Gastrocnemius medialis (tissue), 4 donors: ENCODE measurements at regions not wholly inside any gene's neighbourhood (a gene's known extent, or its start where the extent isn't known, plus 50 kb on each side); places are given as distances from the start of the nearest gene placed in this dataset.

Source experiments
- POLR2A ChIP-seq, 2 donors: fragments of 450-650 bp; IDR thresholded peaks; one replicate each; pipeline ENCODE4 v1.6.1; 2017; ENCODE audit warnings: antibody characterized with exemption in 2 of 2, mild to moderate bottlenecking in 2 of 2, moderate library complexity in 2 of 2
- TF ChIP-seq, protein P1 (sequence below), 5 experiments: fragments of 450-650 bp in 3 of 5; fragments of 200-600 bp in 2 of 5; sonication (generic) in 2 of 5; IDR thresholded peaks in 4 of 5; conservative IDR thresholded peaks in 1 of 5; 1 replicate in 4 of 5; 2 replicates in 1 of 5; pipeline ENCODE4 v1.5.1; 2016 to 2019; ENCODE audit warnings: antibody characterized with exemption in 5 of 5, mild to moderate bottlenecking in 3 of 5, moderate library complexity in 3 of 5

- no peak for TF ChIP-seq POLR2A (IDR thresholded peaks at IDR 0.05)
- TF ChIP-seq, protein P1, sequence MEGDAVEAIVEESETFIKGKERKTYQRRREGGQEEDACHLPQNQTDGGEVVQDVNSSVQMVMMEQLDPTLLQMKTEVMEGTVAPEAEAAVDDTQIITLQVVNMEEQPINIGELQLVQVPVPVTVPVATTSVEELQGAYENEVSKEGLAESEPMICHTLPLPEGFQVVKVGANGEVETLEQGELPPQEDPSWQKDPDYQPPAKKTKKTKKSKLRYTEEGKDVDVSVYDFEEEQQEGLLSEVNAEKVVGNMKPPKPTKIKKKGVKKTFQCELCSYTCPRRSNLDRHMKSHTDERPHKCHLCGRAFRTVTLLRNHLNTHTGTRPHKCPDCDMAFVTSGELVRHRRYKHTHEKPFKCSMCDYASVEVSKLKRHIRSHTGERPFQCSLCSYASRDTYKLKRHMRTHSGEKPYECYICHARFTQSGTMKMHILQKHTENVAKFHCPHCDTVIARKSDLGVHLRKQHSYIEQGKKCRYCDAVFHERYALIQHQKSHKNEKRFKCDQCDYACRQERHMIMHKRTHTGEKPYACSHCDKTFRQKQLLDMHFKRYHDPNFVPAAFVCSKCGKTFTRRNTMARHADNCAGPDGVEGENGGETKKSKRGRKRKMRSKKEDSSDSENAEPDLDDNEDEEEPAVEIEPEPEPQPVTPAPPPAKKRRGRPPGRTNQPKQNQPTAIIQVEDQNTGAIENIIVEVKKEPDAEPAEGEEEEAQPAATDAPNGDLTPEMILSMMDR (IDR thresholded peaks at IDR 0.05 in 4 of 5, conservative IDR thresholded peaks at IDR 0.05 in 1 of 5) = no peak
Measured at GRCh38 chr2:59824314-59824713, 729.1 kb downstream of the BCL11A start.
